SK-N-SH (cell line): ENCODE measurements at regions not wholly inside any gene's neighbourhood (a gene's known extent, or its start where the extent isn't known, plus 50 kb on each side); places are given as distances from the start of the nearest gene placed in this dataset.

Experiments
- CTCF ChIA-PET: fragments of 300-600, 350-600 bp; formaldehyde crosslinking; extraction: SDS; loops from one replicate; lab custom pipeline; 2021; lab: Yijun Ruan, JAX
- POLR2A ChIA-PET: fragments of 350-600 bp; sonication (Branson Sonifier 250); formaldehyde crosslinking; extraction: SDS; loops from one replicate; lab custom pipeline; 2020; ENCODE audit warnings: antibody characterized with exemption, inconsistent platforms; lab: Yijun Ruan, JAX
- DNase-seq: peaks from one replicate; pipeline ENCODE4 v3.0.0; 2012
- H2AFZ ChIP-seq: fragments of 200-600 bp; sonication (generic); 2 replicates; pipeline ENCODE4 v1.8.1; 2016; ENCODE audit warnings: antibody characterized with exemption, mild to moderate bottlenecking, low read depth
- H3F3A ChIP-seq: fragments of 200-600 bp; sonication (generic); replicated peaks from 2 replicates; pipeline ENCODE3; 2016; ENCODE audit warnings: antibody characterized with exemption, mild to moderate bottlenecking; ENCODE audit not compliant: insufficient read depth
- H3K27ac ChIP-seq, 2 experiments: fragments of 200-500 bp in 1 of 2; fragments of 200-600 bp in 1 of 2; sonication (Bioruptor generic) in 1 of 2; sonication (generic), shearing (Covaris generic) in 1 of 2; 2 replicates each; pipeline versions ENCODE4 v1.5.1 to v1.6.1; 2014 to 2016; ENCODE audit warnings: low read depth in 2 of 2, inconsistent platforms in 1 of 2, low read length in 1 of 2, mild to moderate bottlenecking in 1 of 2, mixed read lengths in 1 of 2
- H3K27me3 ChIP-seq: fragments of 200-600 bp; sonication (generic), shearing (Covaris generic); 2 replicates; pipeline ENCODE4 v1.6.1; 2016; ENCODE audit warnings: mixed run types; ENCODE audit not compliant: insufficient read depth
- H3K36me3 ChIP-seq, 2 experiments: fragments of 200-500 bp in 1 of 2; fragments of 200-600 bp in 1 of 2; sonication (Bioruptor generic) in 1 of 2; sonication (generic) in 1 of 2; replicated peaks in 1 of 2; 2 replicates each; pipeline versions ENCODE3 to v1.5.1; 2014 to 2016; ENCODE audit warnings: low read length in 1 of 2, mild to moderate bottlenecking in 1 of 2; ENCODE audit not compliant: insufficient read depth in 2 of 2, control insufficient read depth in 1 of 2
- H3K4me1 ChIP-seq, 2 experiments: fragments of 200-500 bp in 1 of 2; fragments of 200-600 bp in 1 of 2; sonication (Bioruptor generic) in 1 of 2; sonication (generic), shearing (Covaris generic) in 1 of 2; 2 replicates each; pipeline versions ENCODE4 v1.5.1 to v1.6.1; 2014 to 2016; ENCODE audit warnings: low read depth in 1 of 2, low read length in 1 of 2, mixed run types in 1 of 2; ENCODE audit not compliant: insufficient read depth in 2 of 2, control insufficient read depth in 1 of 2
- H3K4me2 ChIP-seq: fragments of 200-600 bp; sonication (generic), shearing (Covaris generic); 2 replicates; pipeline ENCODE4 v1.6.1; 2017; ENCODE audit warnings: mixed run types
- H3K4me3 ChIP-seq, 2 experiments: fragments of 200-500 bp in 1 of 2; fragments of 200-600 bp in 1 of 2; sonication (Bioruptor generic) in 1 of 2; sonication (generic), shearing (Covaris generic) in 1 of 2; 2 replicates each; pipeline versions ENCODE4 v1.5.1 to v1.8.1; 2014 to 2016; ENCODE audit warnings: low read depth in 2 of 2, inconsistent platforms in 1 of 2, low read length in 1 of 2, mild to moderate bottlenecking in 1 of 2, mixed read lengths in 1 of 2, moderate library complexity in 1 of 2
- H3K79me2 ChIP-seq: fragments of 200-600 bp; sonication (generic); 2 replicates; pipeline ENCODE4 v1.8.1; 2017; ENCODE audit warnings: mild to moderate bottlenecking; ENCODE audit not compliant: insufficient read depth
- H3K9ac ChIP-seq: fragments of 200-600 bp; sonication (generic); 2 replicates; pipeline ENCODE4 v1.6.1; 2017; ENCODE audit warnings: mixed run types
- H3K9me2 ChIP-seq: fragments of 200-600 bp; sonication (generic); 2 replicates; pipeline ENCODE4 v1.6.1; 2017; ENCODE audit warnings: mixed run types
- H3K9me3 ChIP-seq: fragments of 200-600 bp; sonication (generic); 2 replicates; pipeline ENCODE4 v1.6.1; 2017; ENCODE audit warnings: mixed run types, mild to moderate bottlenecking, moderate library complexity
- H4K20me1 ChIP-seq: fragments of 200-600 bp; sonication (generic); 2 replicates; pipeline ENCODE4 v1.6.1; 2017; ENCODE audit warnings: mild to moderate bottlenecking, mixed run types; ENCODE audit not compliant: insufficient read depth
- CHD2 ChIP-seq: fragments of 150-350 bp; IDR thresholded peaks from 2 replicates; pipeline ENCODE4 v1.6.1; 2018; ENCODE audit warnings: low read length; ENCODE audit not compliant: partially characterized antibody
- EP300 ChIP-seq, 2 experiments: IDR thresholded peaks; 2 replicates each; pipeline versions ENCODE4 v1.4.0 to v1.6.1; 2012; ENCODE audit warnings: borderline replicate concordance in 1 of 2, low read depth in 1 of 2, low read length in 1 of 2
- EZH2phosphoT487 ChIP-seq: fragments of 200-600 bp; sonication (generic); IDR thresholded peaks from 2 replicates; pipeline ENCODE4 v1.6.1; 2017; ENCODE audit warnings: low read depth, mixed run types, mild to moderate bottlenecking, antibody characterized with exemption, moderate library complexity, borderline replicate concordance
- FOXM1 ChIP-seq: IDR thresholded peaks from 2 replicates; pipeline ENCODE4 v1.4.0; 2012; ENCODE audit warnings: low read depth, mild to moderate bottlenecking
- GATA2 ChIP-seq: sonication (generic); formaldehyde crosslinking; IDR thresholded peaks from 2 replicates; pipeline ENCODE4 v1.5.0; 2020; ENCODE audit warnings: mild to moderate bottlenecking, missing genetic modification reagents
- JUND ChIP-seq: IDR thresholded peaks from 2 replicates; pipeline ENCODE4 v1.4.0; 2012
- MXI1 ChIP-seq: IDR thresholded peaks from 2 replicates; pipeline ENCODE4 v1.6.1; 2012; ENCODE audit warnings: mild to moderate bottlenecking, low read depth, low read length, improper control_type of control experiment
- NRF1 ChIP-seq: IDR thresholded peaks from 2 replicates; pipeline ENCODE4 v1.6.1; 2012; ENCODE audit warnings: low read depth, mild to moderate bottlenecking, low read length
- RCOR1 ChIP-seq: fragments of 150-350 bp; IDR thresholded peaks from 2 replicates; pipeline ENCODE4 v1.6.1; 2017; ENCODE audit warnings: antibody characterized with exemption, low read length
- RXRA ChIP-seq: IDR thresholded peaks from 2 replicates; pipeline ENCODE4 v1.4.0; 2012; ENCODE audit warnings: low read depth, mild to moderate bottlenecking, borderline replicate concordance
- SIN3A ChIP-seq: IDR thresholded peaks from 2 replicates; pipeline ENCODE4 v1.6.1; 2012; ENCODE audit warnings: low read depth, mild to moderate bottlenecking, low read length, moderate library complexity, borderline replicate concordance
- SMC3 ChIP-seq: IDR thresholded peaks from 2 replicates; pipeline ENCODE4 v1.6.1; 2012; ENCODE audit warnings: low read depth, low read length, improper control_type of control experiment
- TEAD4 ChIP-seq: IDR thresholded peaks from 2 replicates; pipeline ENCODE4 v1.4.0; 2012; ENCODE audit warnings: mild to moderate bottlenecking, borderline replicate concordance; ENCODE audit not compliant: insufficient read depth
- WGBS: methylation state at CpG from one replicate; pipeline ENCODE4 v1.1.6; 2017; ENCODE audit warnings: low lambda C conversion rate; 5-methylcytosine and 5-hydroxymethylcytosine counted together
- TF ChIP-seq, protein P1 (sequence below): IDR thresholded peaks from 2 replicates; pipeline ENCODE4 v1.4.0; 2012; ENCODE audit warnings: low read depth

DNA sequence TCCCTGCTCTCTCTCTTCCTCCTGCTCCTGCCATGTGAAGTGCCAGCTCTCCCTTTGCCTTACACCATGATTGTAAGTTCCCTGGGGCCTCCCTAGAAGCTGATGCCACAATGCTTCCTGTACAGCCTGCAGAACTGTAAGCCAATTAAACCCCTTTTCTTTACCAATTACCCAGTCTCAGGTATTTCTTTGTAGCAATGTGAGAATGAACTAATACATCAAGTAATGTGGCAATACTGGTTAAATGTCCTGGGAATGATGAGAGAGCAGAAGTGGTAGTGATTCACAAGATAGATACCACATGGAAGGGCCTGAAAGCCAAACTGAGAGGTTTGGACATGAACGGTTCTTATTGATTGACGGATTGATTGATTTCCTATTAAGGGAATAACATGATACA is 62.6 kb upstream of the IL12B start:
- H3K27ac ChIP-seq, result no peak overlapping the region
- no peaks in the 10 kb centered on the region for H3K79me2 ChIP-seq
- no peak overlapping the region for H3K4me3 ChIP-seq
- H3K9me3 ChIP-seq, result peaks cover 5% of the 10 kb centered on the region; the same call in 1 of the 2 replicates
- CTCF ChIA-PET, result no interaction called here
- no peak for TF ChIP-seq CHD2
- no peak for TF ChIP-seq EP300 (IDR thresholded peaks at IDR 0.05; ENCODE audit: borderline replicate concordance in 1 of 2, low read depth in 1 of 2, low read length in 1 of 2)
- TF ChIP-seq FOXM1, result no peak
- no peak for TF ChIP-seq MXI1
- no peak for DNase-seq
- no peaks in the 10 kb centered on the region for H3K9me2 ChIP-seq
- no peaks in the 10 kb centered on the region for H3K4me1 ChIP-seq
- H3K4me2 ChIP-seq, result no peak overlapping the region
- POLR2A ChIA-PET, result no interaction called here
- no peaks in the 10 kb centered on the region for H3F3A ChIP-seq
- H3K9ac ChIP-seq, result no peak overlapping the region
- H4K20me1 ChIP-seq, result no peaks in the 10 kb centered on the region
- WGBS, result 42% methylated on average over 2 of the region's 2 CpGs
- H2AFZ ChIP-seq, result no peak overlapping the region
- H3K36me3 ChIP-seq, result no peaks in the 10 kb centered on the region
- peaks cover 13% of the 10 kb centered on the region; the same call in 1 of the 2 replicates for H3K27me3 ChIP-seq

GRCh38 chr5:159393854-159394274 is 63.6 kb upstream of the IL12B start:
- H3K36me3 ChIP-seq, result no peaks in the 10 kb centered on the region
- ChIA-PET POLR2A (no interaction called here), CTCF (no interaction called here)
- peaks cover 13% of the 10 kb centered on the region; the same call in 1 of the 2 replicates for H3K27me3 ChIP-seq
- H3K4me3 ChIP-seq, result no peak overlapping the region
- 25% methylated on average over 5 of the region's 5 CpGs for WGBS
- TF ChIP-seq JUND (no peak), EZH2phosphoT487 (no peak)
- TF ChIP-seq, protein P1, sequence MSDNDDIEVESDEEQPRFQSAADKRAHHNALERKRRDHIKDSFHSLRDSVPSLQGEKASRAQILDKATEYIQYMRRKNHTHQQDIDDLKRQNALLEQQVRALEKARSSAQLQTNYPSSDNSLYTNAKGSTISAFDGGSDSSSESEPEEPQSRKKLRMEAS, result no peak
- H3K9ac ChIP-seq, result no peak overlapping the region
- H3K27ac ChIP-seq, result no peak overlapping the region
- no peaks in the 10 kb centered on the region for H4K20me1 ChIP-seq
- H3K4me2 ChIP-seq, result no peak overlapping the region
- no peak for DNase-seq
- H2AFZ ChIP-seq, result no peak overlapping the region
- no peaks in the 10 kb centered on the region for H3K79me2 ChIP-seq
- H3F3A ChIP-seq, result no peaks in the 10 kb centered on the region
- no peaks in the 10 kb centered on the region for H3K9me2 ChIP-seq
- no peaks in the 10 kb centered on the region for H3K9me3 ChIP-seq
- no peaks in the 10 kb centered on the region for H3K4me1 ChIP-seq

DNA sequence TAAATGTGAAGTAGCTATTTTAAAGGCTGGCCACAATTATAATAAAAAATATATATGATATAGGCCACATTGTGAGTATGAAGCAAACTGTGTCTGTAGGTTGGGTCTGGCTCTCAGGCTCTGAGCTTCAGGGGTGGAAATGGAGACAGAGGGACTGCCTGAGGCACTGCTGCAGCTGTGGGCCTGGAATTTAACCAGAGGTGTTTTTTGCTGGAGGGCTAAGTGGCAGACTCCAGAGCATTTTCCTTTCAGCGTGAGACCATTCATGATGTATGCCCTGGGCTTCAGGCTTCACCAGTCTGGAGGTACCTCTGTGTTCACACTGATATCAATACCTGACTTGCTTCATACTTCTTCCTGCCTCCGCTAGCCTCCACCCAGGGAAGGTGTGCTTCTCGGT is 64.9 kb upstream of the IL12B start:
- no peaks in the 10 kb centered on the region for H3K36me3 ChIP-seq
- H3K9ac ChIP-seq, result no peak overlapping the region
- CTCF ChIA-PET, result no interaction called here
- no peak overlapping the region for H2AFZ ChIP-seq
- H3K4me2 ChIP-seq, result no peak overlapping the region
- H3K4me1 ChIP-seq, result no peaks in the 10 kb centered on the region
- no peak overlapping the region for H3K27ac ChIP-seq
- H3F3A ChIP-seq, result no peaks in the 10 kb centered on the region
- POLR2A ChIA-PET, result no interaction called here
- no peak overlapping the region for H3K4me3 ChIP-seq
- 56% methylated on average over 3 of the region's 3 CpGs for WGBS
- H3K9me2 ChIP-seq, result no peaks in the 10 kb centered on the region
- H4K20me1 ChIP-seq, result no peaks in the 10 kb centered on the region
- TF ChIP-seq RCOR1 (no peak), SIN3A (no peak), NRF1 (no peak), EZH2phosphoT487 (no peak), GATA2 (no peak), SMC3 (no peak), TEAD4 (no peak), FOXM1 (no peak), JUND (no peak), RXRA (no peak)
- no peaks in the 10 kb centered on the region for H3K9me3 ChIP-seq
- H3K79me2 ChIP-seq, result no peaks in the 10 kb centered on the region
- no peak for DNase-seq
- peaks cover 13% of the 10 kb centered on the region; the same call in 1 of the 2 replicates for H3K27me3 ChIP-seq
